Colonic mucosa (tissue), 4 donors: ENCODE measurements at regions not wholly inside any gene's neighbourhood (a gene's known extent, or its start where the extent isn't known, plus 50 kb on each side); places are given as distances from the start of the nearest gene placed in this dataset.

ENCODE experiments used
- DNase-seq: peaks from one replicate; pipeline ENCODE4 v3.0.0-alpha.2; 2020
- H3K27ac ChIP-seq: fragments of 200-600 bp; one replicate; pipeline ENCODE4 v1.8.0; 2021
- H3K27me3 ChIP-seq: fragments of 200-600 bp; one replicate; pipeline ENCODE4 v1.8.0; 2021
- H3K36me3 ChIP-seq: fragments of 200-600 bp; one replicate; pipeline ENCODE4 v1.8.0; 2021
- H3K4me1 ChIP-seq: fragments of 200-600 bp; one replicate; pipeline ENCODE4 v1.8.0; 2021; ENCODE audit warnings: mild to moderate bottlenecking
- H3K4me3 ChIP-seq: fragments of 200-600 bp; one replicate; pipeline ENCODE4 v1.8.0; 2021
- H3K9ac ChIP-seq, 2 donors: one replicate each; pipeline ENCODE4 v1.7.0; 2013; ENCODE audit warnings: control low read depth in 2 of 2, low read depth in 2 of 2, low read length in 2 of 2
- H3K9me3 ChIP-seq: fragments of 200-600 bp; one replicate; pipeline ENCODE4 v1.8.0; 2021
- intact Hi-C: fragments of 100-400 bp; cut with DNase I; formaldehyde crosslinking; loops from one replicate; pipeline ENCODE4 v1.14.1; 2022
- TF ChIP-seq, protein P1 (sequence below): fragments of 200-600 bp; IDR thresholded peaks from one replicate; pipeline ENCODE4 v1.8.0; 2022; ENCODE audit warnings: antibody characterized with exemption, mild to moderate bottlenecking
- donor health status: healthy.
- donor health status: DM: no; HTN: no; CAD: no.
- donor health status: DM: no; HTN: no; CAD: no.

DNA sequence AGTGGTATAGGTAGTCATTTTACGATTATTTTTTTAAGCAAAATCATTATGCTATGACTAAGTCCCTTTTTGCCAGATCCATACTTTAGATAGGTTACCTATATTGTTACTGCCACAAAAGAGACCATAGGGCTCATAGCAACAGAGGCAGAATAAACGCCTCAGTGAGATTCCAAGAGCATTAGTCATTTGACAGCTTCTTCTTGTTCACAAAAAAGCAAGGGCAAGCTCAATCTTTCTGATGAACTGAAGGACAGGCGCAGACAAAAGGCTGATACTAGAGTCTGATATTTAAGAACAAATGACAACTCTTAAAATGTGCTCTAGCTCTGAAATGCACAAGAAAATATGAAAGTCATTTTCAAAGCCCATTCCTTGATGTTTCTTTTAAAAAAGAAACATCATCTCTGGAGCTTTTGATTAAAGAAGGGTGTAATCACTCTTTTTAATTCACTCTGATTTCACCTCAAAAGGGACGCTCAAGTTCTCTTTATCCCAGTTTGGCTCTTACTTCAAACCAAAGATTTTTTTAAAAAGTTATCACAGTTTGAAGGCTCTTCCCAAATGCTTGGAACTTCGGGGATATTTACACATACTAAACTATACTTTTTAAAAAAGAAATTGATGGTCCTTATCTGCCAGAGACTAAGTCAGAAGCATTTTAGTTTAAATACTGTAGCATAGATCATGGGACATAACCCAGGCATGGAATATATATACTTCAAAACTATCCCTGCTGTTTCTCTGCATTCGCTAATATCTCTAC lies 187.2 kb downstream of the EFNB2 start:
- Histone ChIP-seq H3K9ac (no peak overlapping the region), H3K27ac (peak overlapping the region; percentile 83)

GRCh38 chr13:106344342-106344741 lies 191.1 kb downstream of the EFNB2 start:
- Histone ChIP-seq H3K9ac (no peak overlapping the region), H3K27me3 (no peaks in the 10 kb centered on the region), H3K4me1 (no peaks in the 10 kb centered on the region), H3K4me3 (no peak overlapping the region), H3K36me3 (no peaks in the 10 kb centered on the region), H3K27ac (peak overlapping the region; percentile 39), H3K9me3 (peaks cover 9% of the 10 kb centered on the region)
- intact Hi-C loops, result no loop called here
- TF ChIP-seq, protein P1, sequence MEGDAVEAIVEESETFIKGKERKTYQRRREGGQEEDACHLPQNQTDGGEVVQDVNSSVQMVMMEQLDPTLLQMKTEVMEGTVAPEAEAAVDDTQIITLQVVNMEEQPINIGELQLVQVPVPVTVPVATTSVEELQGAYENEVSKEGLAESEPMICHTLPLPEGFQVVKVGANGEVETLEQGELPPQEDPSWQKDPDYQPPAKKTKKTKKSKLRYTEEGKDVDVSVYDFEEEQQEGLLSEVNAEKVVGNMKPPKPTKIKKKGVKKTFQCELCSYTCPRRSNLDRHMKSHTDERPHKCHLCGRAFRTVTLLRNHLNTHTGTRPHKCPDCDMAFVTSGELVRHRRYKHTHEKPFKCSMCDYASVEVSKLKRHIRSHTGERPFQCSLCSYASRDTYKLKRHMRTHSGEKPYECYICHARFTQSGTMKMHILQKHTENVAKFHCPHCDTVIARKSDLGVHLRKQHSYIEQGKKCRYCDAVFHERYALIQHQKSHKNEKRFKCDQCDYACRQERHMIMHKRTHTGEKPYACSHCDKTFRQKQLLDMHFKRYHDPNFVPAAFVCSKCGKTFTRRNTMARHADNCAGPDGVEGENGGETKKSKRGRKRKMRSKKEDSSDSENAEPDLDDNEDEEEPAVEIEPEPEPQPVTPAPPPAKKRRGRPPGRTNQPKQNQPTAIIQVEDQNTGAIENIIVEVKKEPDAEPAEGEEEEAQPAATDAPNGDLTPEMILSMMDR, result no peak
- no peak for DNase-seq

More for the DNA sequence above, 187.2 kb downstream of the EFNB2 start:
- TF ChIP-seq, protein P1, result no peak
- H3K27me3 ChIP-seq, result no peaks in the 10 kb centered on the region
- H3K36me3 ChIP-seq, result no peaks in the 10 kb centered on the region
- H3K4me3 ChIP-seq, result no peak overlapping the region
- no peak for DNase-seq
- no peaks in the 10 kb centered on the region for H3K9me3 ChIP-seq
- H3K4me1 ChIP-seq, result no peaks in the 10 kb centered on the region
- intact Hi-C loops, result no loop called here

- DNase-seq, result no peak
- intact Hi-C loops, result no loop called here
- H3K9me3 ChIP-seq, result peaks cover 9% of the 10 kb centered on the region
- H3K4me3 ChIP-seq, result no peak overlapping the region
- H3K27me3 ChIP-seq, result no peaks in the 10 kb centered on the region
- TF ChIP-seq, protein P1, result no peak
- H3K27ac ChIP-seq, result peak overlapping the region; percentile 39
- peak overlapping the region; percentile 33 to 55 for H3K9ac ChIP-seq
- H3K36me3 ChIP-seq, result no peaks in the 10 kb centered on the region
- no peaks in the 10 kb centered on the region for H3K4me1 ChIP-seq
These were observed 191.6 kb downstream of the EFNB2 start for GRCh38 chr13:106343836-106344235.

GRCh38 chr13:106340249-106340648 lies 195.2 kb downstream of the EFNB2 start:
- TF ChIP-seq, protein P1, result no peak
- Histone ChIP-seq H3K27ac (no peak overlapping the region), H3K9ac (no peak overlapping the region), H3K4me1 (no peaks in the 10 kb centered on the region), H3K36me3 (no peaks in the 10 kb centered on the region), H3K9me3 (peaks cover 9% of the 10 kb centered on the region), H3K27me3 (no peaks in the 10 kb centered on the region), H3K4me3 (no peak overlapping the region)
- intact Hi-C loops, result no loop called here
- no peak for DNase-seq

DNA sequence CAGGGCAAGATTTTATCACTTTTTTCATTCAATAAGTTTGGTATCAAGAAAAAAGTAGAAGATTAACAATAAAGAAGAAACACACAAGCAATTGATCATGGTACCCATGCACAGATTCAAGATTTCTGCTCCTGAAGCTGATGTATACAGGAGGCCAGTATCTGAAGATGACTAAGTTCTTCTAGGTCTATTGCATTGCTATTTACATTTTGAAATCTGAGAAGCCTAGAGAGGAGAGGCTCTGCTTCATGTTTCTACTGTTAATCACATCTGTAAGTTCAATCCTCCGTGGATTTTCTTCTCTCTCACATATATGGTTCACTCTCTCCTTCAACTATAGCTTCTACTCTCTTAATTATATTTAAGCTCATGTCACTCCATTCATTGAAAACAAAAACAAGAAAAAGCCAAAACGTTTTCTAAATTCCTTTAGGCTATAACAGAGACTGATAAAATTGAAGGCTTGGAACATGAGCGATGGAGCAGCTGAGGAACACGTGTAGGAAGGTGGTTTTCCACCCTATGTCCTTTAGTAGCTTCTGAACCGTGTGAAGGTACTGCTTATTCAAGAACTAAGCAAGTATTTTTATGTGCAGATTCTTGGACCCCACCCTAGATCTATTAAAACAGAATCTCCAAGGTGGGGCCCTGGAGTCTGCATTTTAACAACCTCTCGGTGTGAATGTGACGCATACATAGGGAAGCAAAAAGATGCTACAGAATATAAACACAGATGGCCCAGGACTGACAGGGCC lies 198.2 kb downstream of the EFNB2 start:
- Histone ChIP-seq H3K27me3 (no peaks in the 10 kb centered on the region), H3K27ac (no peak overlapping the region), H3K9me3 (peaks cover 9% of the 10 kb centered on the region), H3K9ac (no peak overlapping the region), H3K36me3 (no peaks in the 10 kb centered on the region), H3K4me3 (no peak overlapping the region), H3K4me1 (no peaks in the 10 kb centered on the region)
- DNase-seq, result no peak
- intact Hi-C loops, result loop anchor here (10.0 kb wide), 1 partner anchor 242 kb away; no protein-coding TSS in a partner anchor
- TF ChIP-seq, protein P1, result no peak
